WTC11 (cell line): ENCODE measurements at regions not wholly inside any gene's neighbourhood (a gene's known extent, or its start where the extent isn't known, plus 50 kb on each side); places are given as distances from the start of the nearest gene placed in this dataset.

Experiments used
- ATAC-seq: fragments of 200-7000 bp; cut with Tn5 transposase; 2 replicates; pipeline ENCODE4 v1.10.0; 2021; ENCODE audit warnings: mild to moderate bottlenecking, moderate library complexity
- CTCF ChIA-PET: fragments of 300-600 bp; sonication (Branson Sonifier 250); formaldehyde crosslinking; loops from one replicate; lab custom pipeline; 2021; ENCODE audit warnings: antibody characterized with exemption; lab: Charles Lee
- POLR2A ChIA-PET: fragments of 350-600 bp; sonication (Branson Sonifier 250); formaldehyde crosslinking; loops from one replicate; lab custom pipeline; 2021; ENCODE audit warnings: antibody characterized with exemption; lab: Charles Lee
- DNase-seq: peaks from one replicate; pipeline ENCODE4 v3.0.0; 2021; ENCODE audit warnings: low spot score
- H3K27ac Mint-ChIP-seq: 2 replicates; pipeline ENCODE4 v1.8.0; 2021; ENCODE audit warnings: mixed read lengths
- H3K27me3 Mint-ChIP-seq: 2 replicates; pipeline ENCODE4 v1.8.0; 2021; ENCODE audit warnings: low read depth, mild to moderate bottlenecking, moderate library complexity, mixed read lengths
- H3K36me3 Mint-ChIP-seq: 2 replicates; pipeline ENCODE4 v1.8.0; 2021; ENCODE audit warnings: mixed read lengths
- H3K4me1 Mint-ChIP-seq: 2 replicates; pipeline ENCODE4 v1.8.0; 2022; ENCODE audit warnings: mixed read lengths
- H3K4me3 Mint-ChIP-seq: 2 replicates; pipeline ENCODE4 v1.8.0; 2021; ENCODE audit warnings: mild to moderate bottlenecking, moderate library complexity, mixed read lengths
- H3K9me3 Mint-ChIP-seq: 2 replicates; pipeline ENCODE4 v1.8.0; 2021; ENCODE audit warnings: mixed read lengths
- ARID4B ChIP-seq: sonication (generic); formaldehyde crosslinking; IDR thresholded peaks from 2 replicates; pipeline ENCODE4 v1.8.0; 2023; ENCODE audit warnings: missing genetic modification reagents, mild to moderate bottlenecking, borderline replicate concordance
- CBFB ChIP-seq: sonication (generic); formaldehyde crosslinking; IDR thresholded peaks from 2 replicates; pipeline ENCODE4 v1.8.1; 2022; ENCODE audit warnings: mild to moderate bottlenecking, low read depth, missing genetic modification reagents
- CDX4 ChIP-seq: fragments of 250-450 bp; sonication (Bioruptor Pico); IDR thresholded peaks from 2 replicates; pipeline ENCODE4 v1.9.0; 2021; ENCODE audit warnings: moderate library complexity, mild to moderate bottlenecking, inconsistent platforms, borderline replicate concordance
- CTCF ChIP-seq: fragments of 200-600 bp; IDR thresholded peaks from 2 replicates; pipeline ENCODE4 v1.8.0; 2022; ENCODE audit warnings: antibody characterized with exemption
- ELF4 ChIP-seq: sonication (generic); formaldehyde crosslinking; IDR thresholded peaks from 2 replicates; pipeline ENCODE4 v1.8.1; 2022; ENCODE audit warnings: low read depth, mild to moderate bottlenecking, moderate library complexity, missing genetic modification reagents
- EMX1 ChIP-seq: fragments of 250-450 bp; sonication (Bioruptor Pico); IDR thresholded peaks from 2 replicates; pipeline ENCODE4 v1.8.0; 2021; ENCODE audit warnings: mild to moderate bottlenecking
- ESRRA ChIP-seq: sonication (generic); formaldehyde crosslinking; IDR thresholded peaks from 2 replicates; pipeline ENCODE4 v1.8.1; 2022; ENCODE audit warnings: mild to moderate bottlenecking, missing genetic modification reagents, borderline replicate concordance
- FOXK1 ChIP-seq: sonication (generic); formaldehyde crosslinking; IDR thresholded peaks from 2 replicates; pipeline ENCODE4 v1.8.0; 2022; ENCODE audit warnings: mild to moderate bottlenecking, moderate library complexity, missing genetic modification reagents
- FOXP1 ChIP-seq: sonication (generic); formaldehyde crosslinking; IDR thresholded peaks from 2 replicates; pipeline ENCODE4 v1.8.0; 2022; ENCODE audit warnings: missing genetic modification reagents, mild to moderate bottlenecking, moderate library complexity, borderline replicate concordance
- NFE2L1 ChIP-seq: sonication (generic); formaldehyde crosslinking; IDR thresholded peaks from 2 replicates; pipeline ENCODE4 v1.8.1; 2023; ENCODE audit warnings: missing genetic modification reagents
- NR3C1 ChIP-seq: sonication (generic); formaldehyde crosslinking; conservative IDR thresholded peaks from 2 replicates; pipeline ENCODE4 v1.8.1; 2023; ENCODE audit warnings: low read depth, mild to moderate bottlenecking, missing genetic modification reagents
- OVOL2 ChIP-seq: fragments of 250-450 bp; sonication (Bioruptor Pico); IDR thresholded peaks from 2 replicates; pipeline ENCODE4 v1.9.0; 2021; ENCODE audit warnings: mild to moderate bottlenecking, borderline replicate concordance
- PRDM15 ChIP-seq: sonication (generic); formaldehyde crosslinking; IDR thresholded peaks from 2 replicates; pipeline ENCODE4 v1.8.0; 2022; ENCODE audit warnings: missing genetic modification reagents
- SMAD3 ChIP-seq: sonication (generic); formaldehyde crosslinking; IDR thresholded peaks from 2 replicates; pipeline ENCODE4 v1.8.0; 2022; ENCODE audit warnings: missing genetic modification reagents, mild to moderate bottlenecking, borderline replicate concordance
- SMAD4 ChIP-seq: sonication (generic); formaldehyde crosslinking; IDR thresholded peaks from 2 replicates; pipeline ENCODE4 v1.8.0; 2022; ENCODE audit warnings: mild to moderate bottlenecking, missing genetic modification reagents
- SOX15 ChIP-seq: fragments of 250-450 bp; sonication (Bioruptor Pico); IDR thresholded peaks from 2 replicates; pipeline ENCODE4 v1.9.0; 2021; ENCODE audit warnings: mild to moderate bottlenecking
- TEAD1 ChIP-seq: sonication (generic); formaldehyde crosslinking; IDR thresholded peaks from 2 replicates; pipeline ENCODE4 v1.8.0; 2022; ENCODE audit warnings: mild to moderate bottlenecking, missing genetic modification reagents
- TP53 ChIP-seq: sonication (generic); formaldehyde crosslinking; IDR thresholded peaks from 2 replicates; pipeline ENCODE4 v1.8.1; 2023; ENCODE audit warnings: mild to moderate bottlenecking, missing genetic modification reagents
- ZMAT4 ChIP-seq: fragments of 250-450 bp; sonication (Bioruptor Pico); IDR thresholded peaks from 2 replicates; pipeline ENCODE4 v1.9.0; 2021; ENCODE audit warnings: mild to moderate bottlenecking
- ZNF416 ChIP-seq: fragments of 250-450 bp; sonication (Bioruptor Pico); IDR thresholded peaks from 2 replicates; pipeline ENCODE4 v1.9.0; 2021; ENCODE audit warnings: mild to moderate bottlenecking, inconsistent platforms
- ZNF671 ChIP-seq: fragments of 250-450 bp; sonication (Bioruptor Pico); IDR thresholded peaks from 2 replicates; pipeline ENCODE4 v1.8.0; 2021; ENCODE audit warnings: mild to moderate bottlenecking

GRCh38 chr6:112437058-112437457, 89.9 kb downstream of the RFPL4B start (continued):
- TF ChIP-seq ZNF416 (CRISPR knock-in tag) (no peak), PRDM15 (CRISPR knock-in tag) (no peak), ELF4 (CRISPR knock-in tag) (no peak), ARID4B (CRISPR knock-in tag) (no peak), EMX1 (CRISPR knock-in tag) (no peak), NFE2L1 (no peak), ZMAT4 (CRISPR knock-in tag) (no peak), ZNF671 (CRISPR knock-in tag) (no peak), SMAD4 (CRISPR knock-in tag) (no peak), FOXK1 (no peak), FOXP1 (CRISPR knock-in tag) (no peak), TP53 (CRISPR knock-in tag) (no peak), SMAD3 (CRISPR knock-in tag) (no peak)

GRCh38 chr6:112439010-112439409, 91.9 kb downstream of the RFPL4B start:
- POLR2A ChIA-PET = no interaction called here
- no peak for TF ChIP-seq NR3C1 (CRISPR knock-in tag)
- TF ChIP-seq ZNF671 (CRISPR knock-in tag) = no peak
- TF ChIP-seq, all 79 proteins: peak for 0
- CTCF ChIA-PET = no interaction called here

GRCh38 chr6:112439432-112439831, 92.3 kb downstream of the RFPL4B start:
- no peaks in the 10 kb centered on the region for H3K36me3 Mint-ChIP-seq
- DNase-seq (no peak), ATAC-seq (no peak)
- TF ChIP-seq ZNF671 (CRISPR knock-in tag) (no peak), FOXP1 (CRISPR knock-in tag) (no peak), CDX4 (CRISPR knock-in tag) (no peak), TEAD1 (CRISPR knock-in tag) (no peak), ESRRA (CRISPR knock-in tag) (no peak), SOX15 (CRISPR knock-in tag) (no peak), OVOL2 (CRISPR knock-in tag) (no peak), CTCF (no peak), CBFB (CRISPR knock-in tag) (no peak)
- no peaks in the 10 kb centered on the region for H3K27me3 Mint-ChIP-seq
- no peak overlapping the region for H3K4me3 Mint-ChIP-seq
- POLR2A ChIA-PET = no interaction called here
- peaks cover 24% of the 10 kb centered on the region for H3K4me1 Mint-ChIP-seq
- CTCF ChIA-PET = no interaction called here
- H3K9me3 Mint-ChIP-seq = no peaks in the 10 kb centered on the region
- H3K27ac Mint-ChIP-seq = no peak overlapping the region

More at GRCh38 chr6:112439010-112439409, 91.9 kb downstream of the RFPL4B start:
- H3K27ac Mint-ChIP-seq = no peak overlapping the region
- no peaks in the 10 kb centered on the region for H3K27me3 Mint-ChIP-seq
- H3K36me3 Mint-ChIP-seq = no peaks in the 10 kb centered on the region
- no peak overlapping the region for H3K4me3 Mint-ChIP-seq
- ATAC-seq (no peak), DNase-seq (no peak)
- H3K9me3 Mint-ChIP-seq = no peaks in the 10 kb centered on the region
- peaks cover 24% of the 10 kb centered on the region for H3K4me1 Mint-ChIP-seq
